ENCODE measurements at regions not wholly inside any gene's neighbourhood (a gene's known extent, or its start where the extent isn't known, plus 50 kb on each side); places are given as distances from the start of the nearest gene placed in this dataset.

DNA sequence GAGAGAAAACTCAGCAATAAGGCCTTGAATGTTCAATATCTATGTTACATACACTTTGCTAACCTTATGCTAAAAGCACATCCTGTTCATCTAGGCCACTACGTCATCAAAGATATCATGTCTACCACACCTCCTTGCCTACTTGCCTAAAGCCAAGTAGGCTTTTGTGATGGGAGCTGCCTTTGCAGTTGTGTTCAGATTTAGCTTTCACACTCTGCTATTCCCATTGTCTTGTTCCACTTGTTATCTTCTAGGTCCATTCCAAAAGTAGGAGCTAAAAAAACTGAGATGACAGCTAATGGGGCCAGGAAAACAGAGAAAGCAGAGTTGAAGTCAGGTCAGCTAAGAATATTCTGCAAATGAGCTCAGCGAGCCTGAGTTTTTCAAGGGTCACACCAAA, 153.6 kb upstream of the EDNRA start (continued):
- TF ChIP-seq EZH2 (IDR thresholded peaks at IDR 0.05; ENCODE audit: low read depth, low read length, severe bottlenecking) (no peak), FOSL1 (IDR thresholded peaks at IDR 0.05; ENCODE audit: insufficient read depth, low read depth, low read length) (no peak), RAD21 (IDR thresholded peaks at IDR 0.05 in 1 of 2, conservative IDR thresholded peaks at IDR 0.05 in 1 of 2; ENCODE audit: low read depth in 2 of 2, low read length in 2 of 2) (no peak), USF2 (IDR thresholded peaks at IDR 0.05; ENCODE audit: low read length) (no peak), CBX5 (IDR thresholded peaks at IDR 0.05; ENCODE audit: low read depth, low read length) (no peak), KDM5A (IDR thresholded peaks at IDR 0.05; ENCODE audit: low read length) (no peak), NANOG (IDR thresholded peaks at IDR 0.05; ENCODE audit: insufficient read depth, low read depth, low read length, poor library complexity, severe bottlenecking) (no peak), KDM4A (IDR thresholded peaks at IDR 0.05; ENCODE audit: low read depth, low read length, severe bottlenecking) (no peak), TAF1 (IDR thresholded peaks at IDR 0.05; ENCODE audit: low read depth, low read length) (no peak), HDAC2 (IDR thresholded peaks at IDR 0.05; ENCODE audit: borderline replicate concordance in 1 of 2, low read depth in 2 of 2, low read length in 2 of 2) (no peak), ZNF274 (IDR thresholded peaks at IDR 0.05; ENCODE audit: borderline replicate concordance, extremely low read depth, low read length) (no peak), YY1 (IDR thresholded peaks at IDR 0.05; ENCODE audit: low read depth, low read length) (no peak), E2F6 (IDR thresholded peaks at IDR 0.05) (no peak), JUND (IDR thresholded peaks at IDR 0.05; ENCODE audit: low read length) (no peak)
- TF ChIP-seq, protein P1, sequence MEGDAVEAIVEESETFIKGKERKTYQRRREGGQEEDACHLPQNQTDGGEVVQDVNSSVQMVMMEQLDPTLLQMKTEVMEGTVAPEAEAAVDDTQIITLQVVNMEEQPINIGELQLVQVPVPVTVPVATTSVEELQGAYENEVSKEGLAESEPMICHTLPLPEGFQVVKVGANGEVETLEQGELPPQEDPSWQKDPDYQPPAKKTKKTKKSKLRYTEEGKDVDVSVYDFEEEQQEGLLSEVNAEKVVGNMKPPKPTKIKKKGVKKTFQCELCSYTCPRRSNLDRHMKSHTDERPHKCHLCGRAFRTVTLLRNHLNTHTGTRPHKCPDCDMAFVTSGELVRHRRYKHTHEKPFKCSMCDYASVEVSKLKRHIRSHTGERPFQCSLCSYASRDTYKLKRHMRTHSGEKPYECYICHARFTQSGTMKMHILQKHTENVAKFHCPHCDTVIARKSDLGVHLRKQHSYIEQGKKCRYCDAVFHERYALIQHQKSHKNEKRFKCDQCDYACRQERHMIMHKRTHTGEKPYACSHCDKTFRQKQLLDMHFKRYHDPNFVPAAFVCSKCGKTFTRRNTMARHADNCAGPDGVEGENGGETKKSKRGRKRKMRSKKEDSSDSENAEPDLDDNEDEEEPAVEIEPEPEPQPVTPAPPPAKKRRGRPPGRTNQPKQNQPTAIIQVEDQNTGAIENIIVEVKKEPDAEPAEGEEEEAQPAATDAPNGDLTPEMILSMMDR (IDR thresholded peaks at IDR 0.05; ENCODE audit: control extremely low read depth in 1 of 3, insufficient read depth in 1 of 3, low read depth in 1 of 3, low read length in 3 of 3), result no peak
